ENCODE measurements at regions not wholly inside any gene's neighbourhood (a gene's known extent, or its start where the extent isn't known, plus 50 kb on each side); places are given as distances from the start of the nearest gene placed in this dataset.

- no peak for DNase-seq
Measured at GRCh38 chr20:57023007-57023406, 243.4 kb downstream of the BMP7 start.

DNA sequence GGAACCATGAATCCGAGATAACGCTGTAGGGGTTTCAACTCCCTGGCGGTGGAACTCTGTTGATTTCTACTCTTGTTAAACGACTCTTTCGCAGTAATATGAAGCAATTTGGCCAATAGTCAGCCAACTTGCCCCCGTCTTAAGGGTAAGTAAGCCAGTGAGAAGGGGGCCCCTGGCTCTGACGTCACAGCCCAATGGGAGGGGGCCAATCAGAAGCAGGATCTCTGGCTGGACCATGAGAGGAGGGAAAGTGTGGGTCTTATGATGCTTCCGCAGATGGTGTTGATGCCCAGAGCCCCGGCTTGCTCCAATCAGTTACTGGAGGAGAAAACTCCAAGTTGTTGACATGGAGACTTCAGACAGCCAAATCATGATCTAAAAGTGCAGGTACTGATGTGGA is 242.4 kb downstream of the BMP7 start:
- no peak for DNase-seq

DNA sequence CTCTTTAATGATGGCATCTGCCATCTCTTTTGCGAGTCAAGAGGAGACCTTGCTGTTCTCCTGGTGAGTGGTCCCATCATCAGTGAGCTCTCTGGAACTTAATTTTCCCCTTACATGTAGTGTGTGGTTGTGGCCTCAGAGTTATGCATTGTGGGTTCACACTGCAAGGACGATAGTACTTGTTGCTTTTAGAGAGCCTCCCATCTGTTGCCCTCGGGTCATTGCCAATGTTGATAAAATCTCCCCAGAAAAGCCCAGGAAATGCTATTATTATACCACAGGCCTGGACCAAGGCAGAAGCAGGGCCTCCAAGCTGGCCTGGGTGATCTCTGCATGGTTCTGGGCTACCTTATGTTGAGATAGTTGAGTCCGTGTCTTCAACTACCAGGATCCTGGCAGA is 241.6 kb downstream of the BMP7 start:
- no peak for DNase-seq

DNA sequence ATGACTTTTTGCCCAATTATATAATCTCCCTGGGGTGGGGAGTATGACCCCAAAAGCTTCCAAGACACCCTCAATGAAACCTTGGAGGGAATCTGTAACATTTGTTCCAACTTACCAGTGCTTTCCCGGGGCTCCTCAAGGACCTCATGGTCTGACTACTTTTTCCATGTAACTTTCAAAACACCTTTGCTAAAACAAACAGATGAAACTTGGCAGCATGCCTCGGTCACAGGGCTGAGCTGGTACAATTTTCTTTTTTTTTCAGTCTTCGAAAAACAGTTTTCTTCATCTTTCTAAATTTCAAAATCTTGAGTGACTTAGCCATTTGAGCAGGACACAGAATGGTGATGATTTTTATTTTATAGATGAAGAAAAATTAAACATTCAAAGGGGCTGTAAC is 241.2 kb downstream of the BMP7 start:
- DNase-seq, result no peak

GRCh38 chr20:57025666-57026224 is 240.7 kb downstream of the BMP7 start:
- DNase-seq, result no peak

- DNase-seq, result no peak
Measured at GRCh38 chr20:57027777-57028176, 238.7 kb downstream of the BMP7 start.

- peak in 1 of 56 donors; percentile 18 for DNase-seq
Measured at GRCh38 chr20:57030611-57031600, 235.5 kb downstream of the BMP7 start.

DNA sequence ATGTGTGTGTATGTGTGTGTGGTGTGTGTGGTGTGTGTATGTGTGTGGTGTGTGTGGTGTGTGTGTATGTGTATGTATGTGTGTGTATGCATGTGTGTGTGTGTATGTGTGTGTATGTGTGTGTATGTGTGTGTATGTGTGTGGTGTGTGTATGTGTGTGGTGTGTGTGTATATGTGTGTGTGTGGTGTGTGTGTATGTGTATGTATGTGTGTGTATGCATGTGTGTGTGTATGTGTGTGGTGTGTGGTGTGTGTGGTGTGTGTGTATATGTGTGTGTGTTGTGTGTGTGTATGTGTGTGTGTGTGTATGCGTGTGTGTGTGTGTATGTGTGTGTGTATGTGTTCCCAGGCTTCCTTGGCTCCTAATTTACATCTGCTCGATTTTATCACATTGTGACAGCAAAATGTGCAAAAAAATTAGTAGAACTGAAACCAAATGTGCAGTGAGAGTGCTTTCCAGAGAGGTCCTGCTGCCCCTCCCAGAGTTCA is 234.5 kb downstream of the BMP7 start:
- no peak for DNase-seq

GRCh38 chr20:57032847-57033246 is 233.6 kb downstream of the BMP7 start:
- no peak for DNase-seq

DNA sequence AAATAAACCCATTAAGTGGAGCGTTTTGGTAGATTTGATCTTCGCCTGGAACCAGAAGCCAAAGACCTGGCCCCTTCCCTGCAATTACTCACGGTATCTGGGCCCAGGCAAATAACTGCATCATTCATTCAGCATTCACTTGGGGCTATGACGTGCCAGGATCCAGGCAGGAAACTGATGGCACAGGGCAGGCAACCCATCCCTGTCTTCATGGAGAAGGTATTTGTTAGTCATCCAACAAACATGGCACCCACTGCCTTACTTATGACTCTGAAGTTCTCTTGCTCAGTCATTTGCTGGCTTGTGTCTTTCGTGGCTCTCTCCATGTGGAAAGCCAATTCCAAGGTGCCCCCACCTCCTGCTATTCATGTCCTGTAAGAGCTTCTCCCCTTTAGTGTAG is 232.4 kb downstream of the BMP7 start:
- DNase-seq, result no peak

- no peak for DNase-seq
Measured at GRCh38 chr20:57037689-57038088, 228.8 kb downstream of the BMP7 start.

DNA sequence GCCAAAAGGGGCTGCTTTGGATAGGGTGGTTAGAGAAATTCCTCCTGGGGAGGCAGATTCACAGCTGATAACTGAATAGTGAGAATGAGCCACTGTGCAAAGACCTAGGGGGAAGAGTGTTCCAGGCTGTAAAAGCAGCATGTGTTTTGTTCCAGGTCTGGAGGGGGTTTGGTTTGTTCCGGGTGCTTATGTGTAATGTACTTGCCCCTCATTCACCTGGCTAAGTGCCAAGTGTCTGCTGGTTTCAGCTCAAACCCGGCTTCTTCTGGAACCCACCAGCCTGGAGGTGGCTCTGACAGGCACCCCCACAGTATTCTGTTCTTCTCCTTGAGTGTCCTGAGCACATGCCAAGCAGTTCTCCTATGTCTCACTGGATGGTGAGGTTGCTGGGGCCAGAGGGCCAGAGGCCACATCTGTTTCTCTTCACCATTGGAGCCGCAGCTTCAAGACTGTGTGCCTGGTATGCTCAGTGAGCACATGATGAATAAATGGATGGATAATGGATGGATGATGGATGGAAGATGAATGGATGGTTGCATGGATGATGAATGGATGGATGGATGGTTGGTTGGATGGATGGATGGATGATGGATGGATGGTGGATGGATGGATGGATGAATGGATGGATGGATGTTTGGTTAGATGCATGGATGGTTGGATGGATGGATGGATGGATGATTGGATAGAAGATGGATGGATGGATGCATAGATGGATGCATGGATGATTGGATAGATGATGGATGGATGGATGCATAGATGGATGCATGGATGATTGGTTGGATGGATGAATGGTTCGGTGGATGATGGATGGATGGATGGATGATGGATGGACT is 227.6 kb downstream of the BMP7 start:
- DNase-seq, result no peak

- DNase-seq, result no peak
Measured at GRCh38 chr20:57040466-57040865, 226.0 kb downstream of the BMP7 start.

DNA sequence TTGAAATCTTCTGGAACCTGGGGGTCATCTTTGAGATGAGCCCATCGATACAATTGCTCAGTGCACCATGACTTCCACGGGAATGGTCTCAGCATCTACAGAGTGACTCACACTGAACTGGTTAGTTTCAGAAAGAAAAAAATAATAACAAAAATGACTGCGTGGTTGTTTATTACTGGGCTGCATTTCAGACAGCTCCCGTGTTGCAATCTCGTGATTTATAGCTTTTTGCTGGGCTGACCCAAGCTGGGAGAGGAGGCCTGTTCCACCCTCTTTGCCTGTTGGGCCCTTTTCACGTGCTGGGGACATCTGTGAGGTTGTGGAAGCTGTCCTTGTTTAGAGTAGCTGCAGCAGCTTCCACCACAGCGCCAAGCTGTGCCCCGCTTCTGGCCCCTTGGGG is 225.5 kb downstream of the BMP7 start:
- DNase-seq, result no peak

DNA sequence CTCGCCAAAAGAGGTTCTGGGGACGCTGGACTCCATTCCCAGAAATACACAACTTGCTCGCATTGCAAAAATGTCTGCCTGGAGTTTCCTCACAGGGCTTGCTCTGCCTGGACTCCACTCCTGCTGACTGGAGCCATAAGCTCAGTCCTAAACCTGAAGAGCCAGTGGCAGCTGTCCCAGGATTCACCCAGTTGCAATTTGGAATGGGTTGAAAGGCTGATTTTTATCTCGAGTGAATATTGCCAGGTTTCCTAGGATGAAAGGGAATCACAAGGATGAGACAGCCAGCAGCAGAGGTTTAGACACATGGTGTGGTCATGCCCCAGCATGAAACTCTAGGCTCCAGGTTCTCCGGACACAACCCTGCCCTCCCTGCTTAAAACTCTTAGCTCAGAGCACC is 223.3 kb downstream of the BMP7 start:
- no peak for DNase-seq

GRCh38 chr20:57043669-57044268 is 222.7 kb downstream of the BMP7 start:
- peak in 2 of 56 donors; percentile 14 to 33 for DNase-seq

- DNase-seq, result peak in 2 of 56 donors; percentile 3 to 19
Measured at GRCh38 chr20:57047281-57048026, 219.0 kb downstream of the BMP7 start.

GRCh38 chr20:57048027-57048869 is 218.2 kb downstream of the BMP7 start:
- DNase-seq, result peak in 4 of 56 donors; percentile 4 to 22 (median 6)

DNA sequence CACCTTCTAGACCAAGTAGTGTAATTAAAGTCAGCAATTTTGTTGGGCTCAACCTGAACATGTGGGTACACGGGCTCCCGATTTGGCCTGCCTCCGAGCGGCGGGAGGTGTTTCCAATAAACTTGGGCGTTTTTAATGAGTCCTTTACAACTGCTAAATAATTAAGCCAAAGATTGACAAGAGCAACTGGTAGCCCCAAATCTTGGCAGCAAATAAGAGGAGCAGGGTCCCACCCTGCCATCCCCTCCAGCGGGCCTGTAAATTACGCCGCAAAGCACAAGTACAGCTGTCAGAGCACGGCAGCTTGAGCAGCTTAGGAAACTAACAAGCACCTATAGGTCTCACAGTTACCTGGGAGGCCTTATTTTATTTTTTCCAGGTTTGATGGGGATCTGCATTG is 217.1 kb downstream of the BMP7 start:
- no peak for DNase-seq

DNA sequence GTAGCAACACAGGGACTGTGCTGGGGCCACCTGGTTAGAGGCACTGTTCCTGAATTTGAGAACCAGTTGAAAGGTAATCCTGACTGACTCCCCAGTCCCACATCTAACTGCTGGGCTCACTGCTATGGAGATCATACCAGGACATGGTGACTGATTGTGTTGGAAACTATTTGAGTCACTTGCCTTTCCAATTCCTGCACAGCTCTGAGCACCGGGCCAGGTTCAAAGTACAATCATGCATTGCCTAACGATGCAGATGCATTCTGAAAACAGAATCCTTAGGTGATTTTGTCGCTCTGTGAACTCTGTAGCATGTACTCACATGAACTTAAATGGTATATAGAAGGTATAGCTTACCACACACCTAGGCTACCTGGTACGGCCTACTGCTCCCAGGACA is 215.3 kb downstream of the BMP7 start:
- no peak for DNase-seq

Data from amygdala (tissue), 56 donors.